AG10803 (cell line): ENCODE measurements at regions not wholly inside any gene's neighbourhood (a gene's known extent, or its start where the extent isn't known, plus 50 kb on each side); places are given as distances from the start of the nearest gene placed in this dataset.

Source experiments
- DNase-seq: peaks from one replicate; pipeline ENCODE4 v3.0.0; 2010; ENCODE audit warnings: low read depth
- H3K4me3 ChIP-seq: 2 replicates; pipeline ENCODE4 v1.5.1; 2011; ENCODE audit warnings: mild to moderate bottlenecking, low read length, control low read depth
- TF ChIP-seq, protein P1 (sequence below): conservative IDR thresholded peaks from 2 replicates; pipeline ENCODE4 v1.5.1; 2011; ENCODE audit warnings: mild to moderate bottlenecking, low read length, control low read depth, inconsistent platforms

DNA sequence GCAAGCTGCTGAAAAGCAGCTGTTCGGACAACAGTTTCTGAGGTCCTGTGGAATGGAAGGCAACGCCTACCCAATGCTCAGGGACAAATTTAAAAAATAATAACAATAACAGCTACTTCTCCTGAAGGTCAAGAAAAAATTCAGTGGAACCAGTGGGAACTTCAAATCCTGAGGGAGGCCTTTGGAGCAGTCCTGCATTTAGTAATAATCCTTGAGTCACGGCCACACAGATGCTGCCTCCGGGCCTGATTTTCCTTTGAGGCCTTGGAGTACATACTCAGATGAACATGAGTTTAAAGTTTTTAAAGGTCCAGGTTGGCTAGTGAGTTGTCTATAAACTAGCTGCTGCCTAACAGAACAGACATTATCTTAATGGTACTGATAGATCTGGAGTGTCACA lies 268.0 kb downstream of the MSRB3 start:
- TF ChIP-seq, protein P1, sequence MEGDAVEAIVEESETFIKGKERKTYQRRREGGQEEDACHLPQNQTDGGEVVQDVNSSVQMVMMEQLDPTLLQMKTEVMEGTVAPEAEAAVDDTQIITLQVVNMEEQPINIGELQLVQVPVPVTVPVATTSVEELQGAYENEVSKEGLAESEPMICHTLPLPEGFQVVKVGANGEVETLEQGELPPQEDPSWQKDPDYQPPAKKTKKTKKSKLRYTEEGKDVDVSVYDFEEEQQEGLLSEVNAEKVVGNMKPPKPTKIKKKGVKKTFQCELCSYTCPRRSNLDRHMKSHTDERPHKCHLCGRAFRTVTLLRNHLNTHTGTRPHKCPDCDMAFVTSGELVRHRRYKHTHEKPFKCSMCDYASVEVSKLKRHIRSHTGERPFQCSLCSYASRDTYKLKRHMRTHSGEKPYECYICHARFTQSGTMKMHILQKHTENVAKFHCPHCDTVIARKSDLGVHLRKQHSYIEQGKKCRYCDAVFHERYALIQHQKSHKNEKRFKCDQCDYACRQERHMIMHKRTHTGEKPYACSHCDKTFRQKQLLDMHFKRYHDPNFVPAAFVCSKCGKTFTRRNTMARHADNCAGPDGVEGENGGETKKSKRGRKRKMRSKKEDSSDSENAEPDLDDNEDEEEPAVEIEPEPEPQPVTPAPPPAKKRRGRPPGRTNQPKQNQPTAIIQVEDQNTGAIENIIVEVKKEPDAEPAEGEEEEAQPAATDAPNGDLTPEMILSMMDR, result no peak
- no peak overlapping the region for H3K4me3 ChIP-seq
- no peak for DNase-seq

DNA sequence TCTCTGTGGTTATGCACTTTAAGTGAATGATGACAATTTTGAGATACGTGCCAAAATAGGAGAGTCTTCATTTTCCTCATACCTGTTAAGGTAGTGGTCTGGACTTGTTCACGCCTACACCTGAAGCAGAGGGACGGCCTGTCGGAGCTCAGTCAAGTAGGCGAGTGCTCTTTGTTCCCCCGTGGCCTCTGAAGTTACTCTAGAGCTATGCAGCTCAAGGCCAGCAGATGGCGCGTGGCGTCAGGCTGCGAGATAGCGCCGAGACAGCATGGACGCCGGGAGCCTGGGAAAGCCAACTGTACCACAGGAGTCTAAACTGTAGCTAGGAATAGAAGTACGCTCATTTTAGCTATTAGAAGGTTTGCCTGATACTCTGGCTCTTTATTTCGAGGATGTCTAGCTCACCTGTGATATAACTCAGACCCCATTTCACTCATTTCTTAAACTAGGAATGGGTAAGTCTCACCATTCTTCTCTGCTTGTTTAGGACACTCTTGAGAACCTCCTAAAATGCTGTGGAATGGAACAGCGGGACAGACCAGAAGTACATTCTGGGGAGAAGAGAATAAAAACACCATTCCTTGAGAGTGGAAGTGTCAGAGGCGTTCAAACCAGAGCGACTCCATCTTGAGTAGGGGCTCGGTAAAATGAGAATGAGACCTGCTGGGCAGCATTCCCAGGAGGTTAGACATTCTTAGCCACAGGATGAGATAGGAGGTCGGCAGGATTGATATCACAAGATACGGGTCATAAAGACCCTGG lies 267.4 kb upstream of the HMGA2 start:
- DNase-seq, result peak; percentile 75
- TF ChIP-seq, protein P1, result peak; percentile 93
- no peak overlapping the region for H3K4me3 ChIP-seq

DNA sequence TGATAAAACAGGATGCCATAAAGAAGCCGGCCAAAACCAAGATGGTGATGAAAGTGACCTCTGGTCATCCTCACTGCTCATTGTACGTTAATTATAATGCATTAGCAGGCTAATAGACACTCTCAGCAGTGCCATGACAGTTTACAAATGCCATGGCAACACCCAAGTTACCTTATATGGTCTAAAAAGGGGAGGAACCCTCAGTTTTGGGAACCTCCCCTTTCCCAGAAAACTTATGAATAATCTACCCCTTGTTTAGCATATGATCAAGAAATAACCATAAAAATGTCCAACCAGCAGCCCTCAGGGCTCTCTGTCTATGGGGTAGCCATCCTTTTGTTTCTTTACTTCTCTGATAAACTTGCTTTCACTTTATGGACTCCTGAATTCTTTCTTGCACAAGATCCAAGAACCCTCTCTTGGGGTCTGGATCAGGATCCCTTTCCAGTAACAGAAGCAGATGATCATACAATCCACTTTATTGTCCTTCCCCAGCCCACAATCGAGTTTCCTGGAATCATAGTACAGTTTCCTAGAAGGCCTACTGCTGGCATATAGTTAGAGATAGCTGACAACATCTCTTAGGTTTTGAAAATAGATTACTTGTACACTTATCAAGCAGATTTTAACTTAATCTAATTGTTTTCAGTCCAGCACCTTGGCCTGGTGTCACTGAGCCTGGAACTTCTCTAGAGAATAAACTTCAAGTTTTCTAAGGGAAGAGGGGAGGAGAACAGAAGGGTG lies 266.7 kb upstream of the HMGA2 start:
- DNase-seq, result no peak
- TF ChIP-seq, protein P1, result no peak
- no peak overlapping the region for H3K4me3 ChIP-seq

DNA sequence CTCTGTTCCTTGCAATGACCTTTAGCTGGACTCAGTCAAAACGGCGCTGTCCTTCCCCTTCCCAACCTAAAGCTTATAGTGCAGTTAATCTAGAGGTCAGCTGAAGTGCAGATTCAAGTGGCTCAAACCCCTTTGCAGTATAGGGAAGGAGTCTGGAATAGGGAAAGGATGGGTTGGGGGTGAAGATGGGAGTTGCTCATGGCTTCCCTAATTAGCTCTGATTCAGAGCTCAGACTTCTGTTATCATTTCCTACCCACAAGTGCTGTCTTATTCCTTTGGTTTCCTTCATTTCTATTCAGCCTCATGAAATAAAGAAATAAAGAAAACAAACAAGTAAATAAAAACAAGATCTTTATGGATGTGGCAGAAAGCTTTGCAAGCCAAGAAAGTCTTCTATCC lies 264.0 kb upstream of the HMGA2 start:
- no peak overlapping the region for H3K4me3 ChIP-seq
- TF ChIP-seq, protein P1, result no peak
- DNase-seq, result no peak

DNA sequence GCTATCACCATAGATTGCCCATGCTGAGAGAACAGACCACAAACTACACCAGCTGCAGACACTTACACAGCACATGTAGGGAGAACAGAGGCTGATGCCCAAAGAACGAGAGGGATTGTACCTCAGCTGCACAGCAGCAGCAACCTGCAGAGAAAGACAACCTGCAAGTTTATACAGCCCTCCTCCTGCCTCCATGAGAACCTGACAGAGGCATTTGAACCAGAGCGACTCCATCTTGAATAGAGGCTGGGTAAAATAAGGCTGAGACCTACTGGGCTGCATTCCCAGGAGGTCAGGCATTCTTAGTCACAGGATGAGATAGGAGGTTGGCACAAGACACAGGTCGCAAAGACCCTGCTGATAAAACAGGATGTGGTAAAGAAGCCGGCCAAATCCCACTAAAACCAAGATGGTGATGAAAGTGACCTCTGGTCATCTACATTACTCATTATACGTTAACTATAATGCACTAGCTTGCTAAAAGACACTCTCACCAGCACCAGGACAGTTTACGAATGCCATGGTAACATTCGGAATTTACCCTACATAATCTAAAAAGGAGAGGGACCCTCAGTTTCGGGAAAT lies 262.4 kb upstream of the HMGA2 start:
- TF ChIP-seq, protein P1, result no peak
- H3K4me3 ChIP-seq, result no peak overlapping the region
- DNase-seq, result peak; percentile 51

DNA sequence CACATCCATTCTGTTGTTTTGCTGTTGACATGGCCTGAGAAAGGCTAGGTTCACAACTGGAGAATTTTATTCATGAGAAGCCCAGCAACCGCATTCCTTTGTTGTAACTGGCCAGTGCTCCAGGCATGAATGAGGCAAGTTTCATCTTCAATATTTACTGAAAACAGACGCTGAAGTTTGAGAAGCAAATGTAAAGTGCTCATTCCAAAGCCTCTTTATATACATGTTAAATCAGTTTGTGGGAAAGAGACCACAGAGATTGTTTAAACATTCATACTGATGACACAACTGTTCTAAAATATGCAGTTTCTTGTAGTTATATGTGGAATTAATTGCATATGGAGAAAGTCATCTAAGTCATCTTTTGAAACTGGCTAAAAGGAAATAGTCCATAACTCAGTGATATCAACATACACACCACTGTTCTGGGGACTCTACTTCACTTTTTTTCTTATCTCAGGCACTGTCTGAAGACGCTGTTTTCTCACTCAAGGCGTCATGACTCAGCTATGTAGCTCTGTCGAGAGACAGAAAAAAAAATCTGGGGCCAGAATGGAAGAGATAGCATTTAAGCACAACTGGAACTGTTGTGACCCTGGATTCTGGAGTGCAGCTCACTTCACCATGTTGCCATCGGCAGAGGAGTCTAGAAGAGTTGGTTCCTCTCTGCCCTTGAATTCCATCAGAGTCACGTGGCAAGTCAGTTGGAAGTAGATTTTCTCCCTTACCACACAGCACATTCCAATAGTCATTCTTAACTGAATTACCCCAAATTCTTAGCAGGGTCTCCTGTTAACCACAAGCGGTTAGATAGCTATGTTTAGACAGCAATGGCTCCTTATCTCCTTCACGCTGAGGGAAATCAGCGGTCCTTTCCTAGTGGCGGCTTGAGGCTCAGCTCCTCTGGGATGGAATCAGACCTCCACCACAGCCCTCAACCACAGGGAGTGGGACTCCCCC lies 258.4 kb upstream of the HMGA2 start:
- peak overlapping the region; percentile 40 for H3K4me3 ChIP-seq
- DNase-seq, result peak; percentile 98
- TF ChIP-seq, protein P1, result peak; percentile 33
